Astrocyte (in vitro differentiated cells and primary cell): ENCODE measurements at regions not wholly inside any gene's neighbourhood (a gene's known extent, or its start where the extent isn't known, plus 50 kb on each side); places are given as distances from the start of the nearest gene placed in this dataset.

Source experiments
- DNase-seq: peaks from one replicate; pipeline ENCODE4 v3.0.0-alpha.2; 2010; ENCODE audit warnings: low read depth
- FAIRE-seq: peaks from 2 replicates; lab custom pipeline; 2011; peaks lifted over from hg19 to GRCh38; lab: Jason Lieb, UNC
- H2AFZ ChIP-seq: 2 replicates; pipeline ENCODE4 v1.6.0; 2012; ENCODE audit warnings: low read depth, low read length, inconsistent platforms
- H3K27ac ChIP-seq: 2 replicates; pipeline ENCODE4 v1.5.1; 2011; ENCODE audit warnings: low read depth, low read length, inconsistent platforms
- H3K27me3 ChIP-seq: 2 replicates; pipeline ENCODE4 v1.6.0; 2011; ENCODE audit warnings: low read length, inconsistent platforms; ENCODE audit not compliant: insufficient read depth
- H3K36me3 ChIP-seq: 2 replicates; pipeline ENCODE4 v1.5.1; 2011; ENCODE audit warnings: low read length, inconsistent platforms; ENCODE audit not compliant: insufficient read depth
- H3K4me1 ChIP-seq: 2 replicates; pipeline ENCODE4 v1.5.1; 2011; ENCODE audit warnings: low read length, inconsistent platforms; ENCODE audit not compliant: insufficient read depth
- H3K4me2 ChIP-seq: 2 replicates; pipeline ENCODE4 v1.6.0; 2012; ENCODE audit warnings: low read length, inconsistent platforms
- H3K4me3 ChIP-seq: 2 replicates; pipeline ENCODE4 v1.5.1; 2011; ENCODE audit warnings: low read depth, mild to moderate bottlenecking, low read length, inconsistent platforms; ENCODE audit not compliant: insufficient read depth
- H3K79me2 ChIP-seq: 2 replicates; pipeline ENCODE4 v1.6.0; 2012; ENCODE audit warnings: mild to moderate bottlenecking, low read length, inconsistent platforms; ENCODE audit not compliant: insufficient read depth
- H3K9ac ChIP-seq: 2 replicates; pipeline ENCODE4 v1.6.0; 2012; ENCODE audit warnings: mild to moderate bottlenecking, low read length, inconsistent platforms
- H3K9me3 ChIP-seq: 2 replicates; pipeline ENCODE4 v1.5.1; 2012; ENCODE audit warnings: low read depth, mild to moderate bottlenecking, low read length, inconsistent platforms; ENCODE audit not compliant: insufficient read depth
- H4K20me1 ChIP-seq: 2 replicates; pipeline ENCODE4 v1.6.0; 2012; ENCODE audit warnings: low read length, inconsistent platforms; ENCODE audit not compliant: insufficient read depth
- H3K27ac Mint-ChIP-seq: one replicate; pipeline ENCODE4 v1.8.0; 2021; ENCODE audit warnings: mild to moderate bottlenecking, mixed read lengths; ENCODE audit not compliant: unreplicated experiment
- H3K27me3 Mint-ChIP-seq: one replicate; pipeline ENCODE4 v1.8.0; 2021; ENCODE audit warnings: low read depth, mixed read lengths; ENCODE audit not compliant: unreplicated experiment
- H3K36me3 Mint-ChIP-seq: one replicate; pipeline ENCODE4 v1.8.0; 2021; ENCODE audit warnings: low read depth, mixed read lengths; ENCODE audit not compliant: unreplicated experiment
- H3K4me1 Mint-ChIP-seq: one replicate; pipeline ENCODE4 v1.8.0; 2021; ENCODE audit warnings: low read depth, mixed read lengths; ENCODE audit not compliant: unreplicated experiment
- H3K4me3 Mint-ChIP-seq: one replicate; pipeline ENCODE4 v1.8.0; 2021; ENCODE audit warnings: mild to moderate bottlenecking, moderate library complexity, mixed read lengths; ENCODE audit not compliant: unreplicated experiment
- H3K9me3 Mint-ChIP-seq: one replicate; pipeline ENCODE4 v1.8.0; 2021; ENCODE audit warnings: mild to moderate bottlenecking, mixed read lengths; ENCODE audit not compliant: unreplicated experiment
- EZH2 ChIP-seq: IDR thresholded peaks from 2 replicates; pipeline ENCODE4 v1.6.1; 2012; ENCODE audit warnings: mild to moderate bottlenecking, low read length, inconsistent platforms; ENCODE audit not compliant: insufficient read depth
- TF ChIP-seq, protein P1 (sequence below): IDR thresholded peaks from 2 replicates; pipeline ENCODE4 v1.5.1; 2011; ENCODE audit warnings: low read depth, mild to moderate bottlenecking, inconsistent platforms, low read length, moderate library complexity; ENCODE audit not compliant: insufficient read depth

DNA sequence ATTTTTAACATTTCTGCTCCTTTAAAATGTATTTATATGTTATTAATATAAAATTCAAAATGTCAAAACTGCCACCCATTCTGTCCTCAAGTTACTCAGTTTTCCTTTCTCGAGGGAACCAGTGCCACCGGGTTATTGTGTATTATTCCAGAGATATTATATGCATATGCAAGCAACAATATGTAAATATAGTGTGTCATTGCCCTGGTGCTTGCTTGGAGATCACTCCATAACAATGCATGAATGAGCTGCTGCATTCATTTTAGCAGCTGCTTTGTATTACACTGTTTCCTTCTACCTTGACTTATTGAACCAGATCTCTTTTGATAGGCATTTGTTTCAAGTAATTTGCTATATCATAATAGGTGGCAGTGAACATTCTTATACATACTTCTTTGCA is 509.1 kb downstream of the MCTP2 start:
- H3K79me2 ChIP-seq, result no peaks in the 10 kb centered on the region
- H3K27me3 Mint-ChIP-seq, result no peaks in the 10 kb centered on the region
- no peaks in the 10 kb centered on the region for H3K27me3 ChIP-seq
- FAIRE-seq, result no peak
- H3K4me1 Mint-ChIP-seq, result peaks cover 9% of the 10 kb centered on the region
- H3K9ac ChIP-seq, result no peak overlapping the region
- H3K9me3 ChIP-seq, result no peaks in the 10 kb centered on the region
- no peak overlapping the region for H3K4me3 ChIP-seq
- no peaks in the 10 kb centered on the region for H3K36me3 ChIP-seq
- H3K27ac Mint-ChIP-seq, result no peak overlapping the region
- no peaks in the 10 kb centered on the region for H3K4me1 ChIP-seq
- no peak overlapping the region for H2AFZ ChIP-seq
- DNase-seq, result no peak
- H3K9me3 Mint-ChIP-seq, result peaks cover 2% of the 10 kb centered on the region
- TF ChIP-seq, protein P1, sequence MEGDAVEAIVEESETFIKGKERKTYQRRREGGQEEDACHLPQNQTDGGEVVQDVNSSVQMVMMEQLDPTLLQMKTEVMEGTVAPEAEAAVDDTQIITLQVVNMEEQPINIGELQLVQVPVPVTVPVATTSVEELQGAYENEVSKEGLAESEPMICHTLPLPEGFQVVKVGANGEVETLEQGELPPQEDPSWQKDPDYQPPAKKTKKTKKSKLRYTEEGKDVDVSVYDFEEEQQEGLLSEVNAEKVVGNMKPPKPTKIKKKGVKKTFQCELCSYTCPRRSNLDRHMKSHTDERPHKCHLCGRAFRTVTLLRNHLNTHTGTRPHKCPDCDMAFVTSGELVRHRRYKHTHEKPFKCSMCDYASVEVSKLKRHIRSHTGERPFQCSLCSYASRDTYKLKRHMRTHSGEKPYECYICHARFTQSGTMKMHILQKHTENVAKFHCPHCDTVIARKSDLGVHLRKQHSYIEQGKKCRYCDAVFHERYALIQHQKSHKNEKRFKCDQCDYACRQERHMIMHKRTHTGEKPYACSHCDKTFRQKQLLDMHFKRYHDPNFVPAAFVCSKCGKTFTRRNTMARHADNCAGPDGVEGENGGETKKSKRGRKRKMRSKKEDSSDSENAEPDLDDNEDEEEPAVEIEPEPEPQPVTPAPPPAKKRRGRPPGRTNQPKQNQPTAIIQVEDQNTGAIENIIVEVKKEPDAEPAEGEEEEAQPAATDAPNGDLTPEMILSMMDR, result no peak
- no peak for TF ChIP-seq EZH2
- no peaks in the 10 kb centered on the region for H4K20me1 ChIP-seq
- no peak overlapping the region for H3K4me2 ChIP-seq
- H3K27ac ChIP-seq, result no peak overlapping the region
- no peaks in the 10 kb centered on the region for H3K36me3 Mint-ChIP-seq
- H3K4me3 Mint-ChIP-seq, result no peak overlapping the region

- H3K79me2 ChIP-seq, result no peaks in the 10 kb centered on the region
- Mint-ChIP-seq H3K4me3 (no peak overlapping the region), H3K9me3 (peaks cover 2% of the 10 kb centered on the region), H3K36me3 (no peaks in the 10 kb centered on the region), H3K27ac (no peak overlapping the region), H3K4me1 (peaks cover 14% of the 10 kb centered on the region), H3K27me3 (no peaks in the 10 kb centered on the region)
- H3K9ac ChIP-seq, result no peak overlapping the region
- FAIRE-seq, result no peak
- no peak overlapping the region for H3K4me3 ChIP-seq
- H3K27ac ChIP-seq, result no peak overlapping the region
- H3K9me3 ChIP-seq, result no peaks in the 10 kb centered on the region
- H2AFZ ChIP-seq, result no peak overlapping the region
- DNase-seq, result no peak
- no peaks in the 10 kb centered on the region for H4K20me1 ChIP-seq
- no peaks in the 10 kb centered on the region for H3K27me3 ChIP-seq
- no peaks in the 10 kb centered on the region for H3K36me3 ChIP-seq
- no peaks in the 10 kb centered on the region for H3K4me1 ChIP-seq
- TF ChIP-seq EZH2, result no peak
- TF ChIP-seq, protein P1, result no peak
- no peak overlapping the region for H3K4me2 ChIP-seq
These were observed 512.3 kb downstream of the MCTP2 start for GRCh38 chr15:94743668-94744067.

- Mint-ChIP-seq H3K27ac (no peak overlapping the region), H3K4me3 (no peak overlapping the region)
- no peak for FAIRE-seq
These were observed 512.9 kb downstream of the MCTP2 start for GRCh38 chr15:94744080-94744793.

More at GRCh38 chr15:94744080-94744793, 512.9 kb downstream of the MCTP2 start:
- no peaks in the 10 kb centered on the region for H3K9me3 ChIP-seq
- TF ChIP-seq EZH2, result no peak
- TF ChIP-seq, protein P1, result no peak
- peaks cover 10% of the 10 kb centered on the region for H3K4me1 Mint-ChIP-seq
- peaks cover 2% of the 10 kb centered on the region for H3K9me3 Mint-ChIP-seq
- H3K27ac ChIP-seq, result no peak overlapping the region
- no peak overlapping the region for H2AFZ ChIP-seq
- DNase-seq, result no peak
- H3K79me2 ChIP-seq, result no peaks in the 10 kb centered on the region
- no peak overlapping the region for H3K4me3 ChIP-seq
- H3K9ac ChIP-seq, result no peak overlapping the region
- H4K20me1 ChIP-seq, result no peaks in the 10 kb centered on the region
- no peaks in the 10 kb centered on the region for H3K36me3 Mint-ChIP-seq
- H3K4me1 ChIP-seq, result no peaks in the 10 kb centered on the region
- H3K4me2 ChIP-seq, result no peak overlapping the region
- H3K36me3 ChIP-seq, result no peaks in the 10 kb centered on the region
- no peaks in the 10 kb centered on the region for H3K27me3 Mint-ChIP-seq
- H3K27me3 ChIP-seq, result no peaks in the 10 kb centered on the region
